OCI-LY1 (cell line): ENCODE measurements at regions not wholly inside any gene's neighbourhood (a gene's known extent, or its start where the extent isn't known, plus 50 kb on each side); places are given as distances from the start of the nearest gene placed in this dataset.

Experiments used
- H2AFZ ChIP-seq: fragments of 200-600 bp; sonication (generic), shearing (Covaris generic); 2 replicates; pipeline ENCODE4 v1.6.0; 2014; ENCODE audit warnings: antibody characterized with exemption, mild to moderate bottlenecking, low read length
- H3F3A ChIP-seq: fragments of 200-600 bp; sonication (generic), shearing (Covaris generic); 2 replicates; pipeline ENCODE4 v1.6.0; 2014; ENCODE audit warnings: mild to moderate bottlenecking, antibody characterized with exemption, low read length, moderate library complexity; ENCODE audit not compliant: insufficient read depth
- H3K27ac ChIP-seq: fragments of 200-600 bp; sonication (generic); 2 replicates; pipeline ENCODE4 v1.5.1; 2014; ENCODE audit warnings: low read length, mixed run types, mild to moderate bottlenecking, low read depth; ENCODE audit not compliant: poor library complexity, severe bottlenecking
- H3K27me3 ChIP-seq: fragments of 200-600 bp; sonication (generic); 2 replicates; pipeline ENCODE4 v1.6.0; 2014; ENCODE audit warnings: antibody characterized with exemption, mild to moderate bottlenecking, low read length, moderate library complexity; ENCODE audit not compliant: insufficient read depth
- H3K36me3 ChIP-seq: fragments of 200-600 bp; sonication (generic); 2 replicates; pipeline ENCODE4 v1.6.1; 2014; ENCODE audit warnings: mild to moderate bottlenecking, antibody characterized with exemption, low read length, moderate library complexity, mixed read lengths; ENCODE audit not compliant: insufficient read depth
- H3K4me1 ChIP-seq: fragments of 200-600 bp; sonication (generic); 2 replicates; pipeline ENCODE4 v1.5.1; 2014; ENCODE audit warnings: mild to moderate bottlenecking, low read length, moderate library complexity; ENCODE audit not compliant: insufficient read depth, severe bottlenecking
- H3K4me2 ChIP-seq: fragments of 200-600 bp; sonication (generic), shearing (Covaris generic); 2 replicates; pipeline ENCODE4 v1.6.1; 2014; ENCODE audit warnings: low read length
- H3K4me3 ChIP-seq: fragments of 200-600 bp; sonication (generic); 2 replicates; pipeline ENCODE4 v1.5.1; 2014; ENCODE audit warnings: low read length, low read depth, mild to moderate bottlenecking, mixed read lengths; ENCODE audit not compliant: poor library complexity, severe bottlenecking
- H3K79me2 ChIP-seq: fragments of 200-600 bp; shearing (Covaris generic); 2 replicates; pipeline ENCODE4 v1.6.1; 2016; ENCODE audit warnings: mixed run types, low read length, mixed read lengths; ENCODE audit not compliant: insufficient read depth
- H3K9ac ChIP-seq: fragments of 200-600 bp; sonication (generic), shearing (Covaris generic); 2 replicates; pipeline ENCODE4 v1.6.1; 2014; ENCODE audit warnings: mild to moderate bottlenecking, low read length, mixed read lengths
- H3K9me2 ChIP-seq: fragments of 200-600 bp; sonication (generic), shearing (Covaris generic); 2 replicates; pipeline ENCODE4 v1.6.1; 2014; ENCODE audit warnings: low read depth, mild to moderate bottlenecking, low read length, mixed read lengths
- H3K9me3 ChIP-seq: fragments of 200-600 bp; shearing (Covaris generic); 2 replicates; pipeline ENCODE4 v1.6.1; 2014; ENCODE audit warnings: low read length, mixed read lengths
- H4K20me1 ChIP-seq: fragments of 200-600 bp; sonication (generic), shearing (Covaris generic); 2 replicates; pipeline ENCODE4 v1.6.0; 2016; ENCODE audit warnings: mild to moderate bottlenecking, low read length; ENCODE audit not compliant: insufficient read depth
- EZH2 ChIP-seq: fragments of 200-600 bp; sonication (generic), shearing (Covaris generic); IDR thresholded peaks from 2 replicates; pipeline ENCODE4 v1.8.0; 2017; ENCODE audit warnings: borderline replicate concordance, mixed run types, mild to moderate bottlenecking, antibody characterized with exemption, low read length, moderate library complexity, mixed read lengths
- TF ChIP-seq, protein P1 (sequence below): fragments of 200-600 bp; sonication (generic), shearing (Covaris generic); IDR thresholded peaks from 2 replicates; pipeline ENCODE4 v1.5.1; 2017; ENCODE audit warnings: mild to moderate bottlenecking, antibody characterized with exemption, low read length, moderate library complexity, mixed read lengths

- no peaks in the 10 kb centered on the region for H3K4me1 ChIP-seq
- H3F3A ChIP-seq, result no peaks in the 10 kb centered on the region
- no peaks in the 10 kb centered on the region for H3K9me2 ChIP-seq
- H3K27ac ChIP-seq, result no peak overlapping the region
- no peaks in the 10 kb centered on the region for H4K20me1 ChIP-seq
- H3K36me3 ChIP-seq, result no peaks in the 10 kb centered on the region
- no peaks in the 10 kb centered on the region for H3K27me3 ChIP-seq
- H2AFZ ChIP-seq, result no peak overlapping the region
- H3K4me2 ChIP-seq, result no peak overlapping the region
- no peaks in the 10 kb centered on the region for H3K79me2 ChIP-seq
- no peak overlapping the region for H3K9ac ChIP-seq
- TF ChIP-seq, protein P1, sequence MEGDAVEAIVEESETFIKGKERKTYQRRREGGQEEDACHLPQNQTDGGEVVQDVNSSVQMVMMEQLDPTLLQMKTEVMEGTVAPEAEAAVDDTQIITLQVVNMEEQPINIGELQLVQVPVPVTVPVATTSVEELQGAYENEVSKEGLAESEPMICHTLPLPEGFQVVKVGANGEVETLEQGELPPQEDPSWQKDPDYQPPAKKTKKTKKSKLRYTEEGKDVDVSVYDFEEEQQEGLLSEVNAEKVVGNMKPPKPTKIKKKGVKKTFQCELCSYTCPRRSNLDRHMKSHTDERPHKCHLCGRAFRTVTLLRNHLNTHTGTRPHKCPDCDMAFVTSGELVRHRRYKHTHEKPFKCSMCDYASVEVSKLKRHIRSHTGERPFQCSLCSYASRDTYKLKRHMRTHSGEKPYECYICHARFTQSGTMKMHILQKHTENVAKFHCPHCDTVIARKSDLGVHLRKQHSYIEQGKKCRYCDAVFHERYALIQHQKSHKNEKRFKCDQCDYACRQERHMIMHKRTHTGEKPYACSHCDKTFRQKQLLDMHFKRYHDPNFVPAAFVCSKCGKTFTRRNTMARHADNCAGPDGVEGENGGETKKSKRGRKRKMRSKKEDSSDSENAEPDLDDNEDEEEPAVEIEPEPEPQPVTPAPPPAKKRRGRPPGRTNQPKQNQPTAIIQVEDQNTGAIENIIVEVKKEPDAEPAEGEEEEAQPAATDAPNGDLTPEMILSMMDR, result no peak
- no peak for TF ChIP-seq EZH2
- no peak overlapping the region for H3K4me3 ChIP-seq
- H3K9me3 ChIP-seq, result no peaks in the 10 kb centered on the region
Observed at GRCh38 chr7:32410545-32410944, 79.6 kb downstream of the LSM5 start.

DNA sequence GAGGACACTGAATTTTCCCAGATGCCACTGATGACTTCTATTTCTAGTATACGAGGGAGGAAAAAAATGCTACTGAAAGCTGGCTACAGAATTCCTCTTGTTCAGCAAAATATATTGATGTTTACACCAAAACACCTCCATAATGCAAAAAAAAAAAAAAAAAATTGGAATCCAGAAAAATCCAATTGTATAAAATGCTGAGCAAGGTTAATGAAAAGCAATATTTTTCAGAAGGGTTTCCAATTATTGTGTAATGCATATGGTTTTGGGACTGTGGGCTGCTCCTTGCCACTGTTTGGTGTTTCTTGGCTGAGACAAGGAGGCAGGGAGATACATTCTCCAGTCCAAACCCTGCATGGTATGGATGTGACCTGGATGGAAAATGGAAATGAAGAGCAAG, 83.8 kb downstream of the LSM5 start:
- H3K9ac ChIP-seq, result no peak overlapping the region
- TF ChIP-seq, protein P1, result no peak
- no peak for TF ChIP-seq EZH2
- H3K9me2 ChIP-seq, result no peaks in the 10 kb centered on the region
- H4K20me1 ChIP-seq, result no peaks in the 10 kb centered on the region
- H2AFZ ChIP-seq, result no peak overlapping the region
- no peaks in the 10 kb centered on the region for H3K4me1 ChIP-seq
- no peak overlapping the region for H3K27ac ChIP-seq
- no peaks in the 10 kb centered on the region for H3K27me3 ChIP-seq
- H3F3A ChIP-seq, result no peaks in the 10 kb centered on the region
- no peak overlapping the region for H3K4me3 ChIP-seq
- H3K36me3 ChIP-seq, result no peaks in the 10 kb centered on the region
- no peak overlapping the region for H3K4me2 ChIP-seq
- no peaks in the 10 kb centered on the region for H3K79me2 ChIP-seq
- no peaks in the 10 kb centered on the region for H3K9me3 ChIP-seq

DNA sequence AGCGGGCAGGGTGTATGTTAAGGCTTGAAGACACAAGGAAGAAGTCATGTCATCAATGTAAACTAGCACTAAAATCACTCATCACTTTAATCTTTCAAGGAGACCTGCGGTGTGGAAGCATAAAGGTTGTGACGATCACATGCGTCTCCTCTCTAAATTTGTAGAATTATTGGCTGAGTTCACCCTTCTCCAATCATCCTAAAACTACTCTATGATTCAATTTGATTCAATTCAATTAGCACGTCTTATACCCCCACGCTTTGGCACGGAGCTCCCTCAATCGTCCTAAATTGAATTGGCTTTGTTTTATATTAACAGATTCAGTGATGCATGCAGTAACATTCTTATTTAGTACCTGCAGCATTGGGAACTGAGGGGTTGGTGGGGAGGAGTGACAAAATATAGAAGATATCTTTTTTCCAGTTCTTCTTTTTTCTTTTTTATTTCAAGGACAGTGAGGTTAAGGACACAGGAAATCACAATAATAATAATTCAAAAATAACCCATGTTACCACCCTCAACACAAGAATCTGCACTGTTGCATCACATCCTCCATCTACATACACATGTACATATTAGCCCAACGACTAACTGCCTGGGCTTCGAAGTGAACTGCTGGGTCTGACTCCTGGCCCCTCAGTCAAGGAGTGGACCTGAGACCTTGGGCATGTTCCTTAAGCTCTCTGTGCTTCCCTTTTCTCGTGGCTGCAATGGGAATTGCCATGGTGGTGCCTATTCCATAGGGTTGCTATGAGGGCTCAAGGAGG, 86.5 kb downstream of the LSM5 start:
- Histone ChIP-seq H3K9me2 (no peaks in the 10 kb centered on the region), H3K36me3 (no peaks in the 10 kb centered on the region), H3K79me2 (no peaks in the 10 kb centered on the region), H3K4me3 (no peak overlapping the region), H3K9me3 (no peaks in the 10 kb centered on the region), H3F3A (no peaks in the 10 kb centered on the region), H3K4me2 (no peak overlapping the region), H3K9ac (no peak overlapping the region), H3K27me3 (0 out of 2 replicates have a peak, but pooled peaks cover 4% of the 10 kb centered on the region), H4K20me1 (no peaks in the 10 kb centered on the region), H3K27ac (no peak overlapping the region), H2AFZ (no peak overlapping the region), H3K4me1 (no peaks in the 10 kb centered on the region)
- TF ChIP-seq, protein P1, result no peak
- TF ChIP-seq EZH2, result no peak
